ENCODE measurements at regions not wholly inside any gene's neighbourhood (a gene's known extent, or its start where the extent isn't known, plus 50 kb on each side); places are given as distances from the start of the nearest gene placed in this dataset.

GRCh38 chr7:113694149-113694548 lies 224.7 kb downstream of the PPP1R3A start:
- no peak for TF ChIP-seq CTCF (IDR thresholded peaks at IDR 0.05; ENCODE audit: borderline replicate concordance, extremely low read depth, low read length, poor library complexity, severe bottlenecking)
- no peak for TF ChIP-seq EZH2 (IDR thresholded peaks at IDR 0.05; ENCODE audit: borderline replicate concordance, low read depth, low read length, severe bottlenecking)

Measured in DND-41 (cell line).